ENCODE measurements at regions not wholly inside any gene's neighbourhood (a gene's known extent, or its start where the extent isn't known, plus 50 kb on each side); places are given as distances from the start of the nearest gene placed in this dataset.

- Mint-ChIP-seq H3K36me3 (ENCODE audit: low read depth) (no peaks in the 10 kb centered on the region), H3K4me1 (no peaks in the 10 kb centered on the region), H3K4me3 (no peak overlapping the region), H3K27ac (no peak overlapping the region), H3K27me3 (no peaks in the 10 kb centered on the region)
- ATAC-seq = no peak
- H3K9me3 ChIP-seq (ENCODE audit: control insufficient read depth, low read length, poor library complexity, severe bottlenecking) = no peaks in the 10 kb centered on the region
- DNase-seq = no peak
Measured at GRCh38 chr2:192314800-192315481, 120.2 kb upstream of the TMEFF2 start.

- no peaks in the 10 kb centered on the region for H3K36me3 Mint-ChIP-seq (ENCODE audit: low read depth)
- H3K27ac Mint-ChIP-seq = no peak overlapping the region
- DNase-seq (no peak), ATAC-seq (no peak)
- no peaks in the 10 kb centered on the region for H3K27me3 Mint-ChIP-seq
- no peaks in the 10 kb centered on the region for H3K9me3 ChIP-seq (ENCODE audit: control insufficient read depth, low read length, poor library complexity, severe bottlenecking)
- H3K4me3 Mint-ChIP-seq = no peak overlapping the region
- H3K4me1 Mint-ChIP-seq = no peaks in the 10 kb centered on the region
Measured at GRCh38 chr2:192313773-192314172, 119.0 kb upstream of the TMEFF2 start.

DNA sequence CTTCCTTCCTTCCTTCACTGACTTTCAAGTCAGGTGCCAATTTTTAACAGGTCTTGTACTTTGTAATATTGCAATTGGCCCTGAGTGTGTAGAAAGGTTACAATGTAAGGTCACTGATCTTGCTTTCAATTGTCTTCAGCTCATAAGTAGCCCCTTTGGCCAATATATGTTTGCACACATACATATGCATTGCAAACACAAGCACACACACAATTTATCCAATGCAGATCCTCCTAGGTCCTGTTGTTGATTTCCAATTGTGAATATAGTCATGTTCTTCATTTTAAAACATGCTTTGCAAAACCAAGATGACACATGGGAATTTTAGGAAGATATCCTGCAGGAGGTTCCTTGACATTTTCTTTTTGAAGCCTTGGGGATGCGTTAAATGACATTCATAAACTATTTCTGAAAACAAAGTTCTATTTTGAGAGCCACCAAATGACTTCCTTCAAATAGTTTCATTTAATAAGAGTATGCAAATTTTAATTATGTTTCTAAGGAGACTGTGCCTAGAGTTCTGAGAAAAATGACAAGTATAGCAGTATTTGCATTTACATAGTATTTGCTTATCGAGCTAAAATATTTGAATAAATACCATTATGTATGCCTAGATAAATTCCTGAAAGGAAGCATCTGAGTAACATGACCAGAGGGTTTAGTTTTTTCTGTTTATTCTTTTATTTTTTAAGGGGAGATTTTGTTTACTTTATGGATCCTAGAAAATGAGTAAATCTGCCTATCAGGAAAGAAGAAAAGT, 117.1 kb upstream of the TMEFF2 start:
- no peaks in the 10 kb centered on the region for H3K4me1 Mint-ChIP-seq
- H3K27me3 Mint-ChIP-seq = peaks cover 5% of the 10 kb centered on the region
- no peak for ATAC-seq
- no peaks in the 10 kb centered on the region for H3K36me3 Mint-ChIP-seq (ENCODE audit: low read depth)
- no peaks in the 10 kb centered on the region for H3K9me3 ChIP-seq (ENCODE audit: control insufficient read depth, low read length, poor library complexity, severe bottlenecking)
- no peak overlapping the region for H3K27ac Mint-ChIP-seq
- no peak overlapping the region for H3K4me3 Mint-ChIP-seq
- DNase-seq = no peak

- H3K27me3 Mint-ChIP-seq = peaks cover 5% of the 10 kb centered on the region
- no peaks in the 10 kb centered on the region for H3K9me3 ChIP-seq (ENCODE audit: control insufficient read depth, low read length, poor library complexity, severe bottlenecking)
- H3K4me3 Mint-ChIP-seq = no peak overlapping the region
- H3K27ac Mint-ChIP-seq = no peak overlapping the region
- DNase-seq (no peak), ATAC-seq (no peak)
- H3K36me3 Mint-ChIP-seq (ENCODE audit: low read depth) = no peaks in the 10 kb centered on the region
- H3K4me1 Mint-ChIP-seq = no peaks in the 10 kb centered on the region
Measured at GRCh38 chr2:192307530-192307929, 112.8 kb upstream of the TMEFF2 start.

GRCh38 chr2:192298664-192299063, 103.9 kb upstream of the TMEFF2 start:
- H3K4me1 Mint-ChIP-seq = no peaks in the 10 kb centered on the region
- H3K4me3 Mint-ChIP-seq = no peak overlapping the region
- H3K9me3 ChIP-seq (ENCODE audit: control insufficient read depth, low read length, poor library complexity, severe bottlenecking) = no peaks in the 10 kb centered on the region
- H3K27ac Mint-ChIP-seq = no peak overlapping the region
- ATAC-seq (no peak), DNase-seq (no peak)
- no peaks in the 10 kb centered on the region for H3K27me3 Mint-ChIP-seq
- no peaks in the 10 kb centered on the region for H3K36me3 Mint-ChIP-seq (ENCODE audit: low read depth)

DNA sequence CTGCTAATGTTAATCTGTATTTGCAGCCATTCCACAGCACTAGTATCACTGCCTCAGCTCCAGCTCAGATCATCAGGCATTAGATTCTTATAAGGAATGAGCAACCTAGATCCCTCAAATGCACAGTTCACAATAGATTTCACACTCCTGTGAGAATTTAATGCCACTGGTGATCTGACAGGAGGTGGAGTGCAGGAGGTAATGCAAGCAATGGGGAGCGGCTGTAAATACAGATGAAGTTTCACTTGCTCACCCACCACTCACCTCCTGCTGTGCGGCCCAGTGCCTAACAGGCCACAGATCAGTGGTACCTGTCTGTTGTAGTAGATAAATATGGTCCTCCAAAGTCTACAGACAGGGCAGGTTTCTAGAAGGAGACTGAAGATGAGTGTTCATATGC, 97.7 kb upstream of the TMEFF2 start:
- H3K9me3 ChIP-seq (ENCODE audit: control insufficient read depth, low read length, poor library complexity, severe bottlenecking) = no peaks in the 10 kb centered on the region
- Mint-ChIP-seq H3K4me3 (no peak overlapping the region), H3K4me1 (no peaks in the 10 kb centered on the region), H3K36me3 (ENCODE audit: low read depth) (no peaks in the 10 kb centered on the region), H3K27ac (no peak overlapping the region), H3K27me3 (no peaks in the 10 kb centered on the region)
- no peak for ATAC-seq
- no peak for DNase-seq

DNA sequence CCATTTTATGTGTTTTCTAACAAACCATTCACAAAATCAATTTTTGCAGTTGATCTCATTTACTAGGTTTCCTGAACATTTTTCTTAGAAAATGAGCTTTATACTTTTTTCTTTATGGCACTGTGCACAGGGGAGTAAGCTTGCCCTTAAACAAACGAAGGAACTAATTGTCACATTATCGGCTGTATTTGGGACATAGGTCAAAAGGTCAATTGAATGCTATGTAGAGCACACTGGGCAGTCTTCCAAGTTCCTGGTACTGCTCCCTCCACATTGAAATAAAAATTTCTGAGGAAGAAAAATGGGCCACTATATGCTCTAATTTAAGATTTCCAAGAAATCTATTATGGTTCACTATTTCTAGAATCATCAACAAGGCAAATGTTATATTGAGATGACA, 93.6 kb upstream of the TMEFF2 start:
- no peaks in the 10 kb centered on the region for H3K36me3 Mint-ChIP-seq (ENCODE audit: low read depth)
- no peak overlapping the region for H3K4me3 Mint-ChIP-seq
- no peaks in the 10 kb centered on the region for H3K27me3 Mint-ChIP-seq
- no peaks in the 10 kb centered on the region for H3K4me1 Mint-ChIP-seq
- no peak for ATAC-seq
- no peaks in the 10 kb centered on the region for H3K9me3 ChIP-seq (ENCODE audit: control insufficient read depth, low read length, poor library complexity, severe bottlenecking)
- no peak for DNase-seq
- H3K27ac Mint-ChIP-seq = no peak overlapping the region

- H3K9me3 ChIP-seq (ENCODE audit: control insufficient read depth, low read length, poor library complexity, severe bottlenecking) = no peaks in the 10 kb centered on the region
- Mint-ChIP-seq H3K27ac (no peak overlapping the region), H3K27me3 (no peaks in the 10 kb centered on the region), H3K36me3 (ENCODE audit: low read depth) (no peaks in the 10 kb centered on the region), H3K4me1 (no peaks in the 10 kb centered on the region), H3K4me3 (no peak overlapping the region)
- DNase-seq = no peak
- no peak for ATAC-seq
Measured at GRCh38 chr2:192286093-192286701, 91.5 kb upstream of the TMEFF2 start.

DNA sequence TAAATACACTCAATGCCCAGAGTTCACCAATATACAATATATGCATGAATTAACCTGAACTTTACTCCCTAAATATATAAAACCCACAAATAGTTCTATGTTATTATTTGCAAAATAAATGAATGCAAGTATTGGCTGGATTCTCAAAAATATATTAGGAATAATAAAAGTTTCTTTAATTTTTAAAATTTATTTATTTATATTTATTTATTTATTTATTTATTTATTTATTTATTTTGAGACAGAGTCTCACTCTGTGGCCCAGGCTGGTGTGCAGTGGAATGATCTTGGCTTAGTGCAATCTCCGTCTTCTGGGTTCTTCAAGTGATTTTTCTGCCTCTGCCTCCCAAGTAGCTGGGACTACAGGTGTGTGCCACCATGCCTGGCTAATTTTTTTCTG, 88.7 kb upstream of the TMEFF2 start:
- Mint-ChIP-seq H3K4me3 (no peak overlapping the region), H3K27me3 (no peaks in the 10 kb centered on the region), H3K4me1 (no peaks in the 10 kb centered on the region), H3K27ac (no peak overlapping the region), H3K36me3 (ENCODE audit: low read depth) (no peaks in the 10 kb centered on the region)
- H3K9me3 ChIP-seq (ENCODE audit: control insufficient read depth, low read length, poor library complexity, severe bottlenecking) = no peaks in the 10 kb centered on the region
- DNase-seq = no peak
- ATAC-seq = no peak

GRCh38 chr2:192278701-192279100, 84.0 kb upstream of the TMEFF2 start:
- no peaks in the 10 kb centered on the region for H3K9me3 ChIP-seq (ENCODE audit: control insufficient read depth, low read length, poor library complexity, severe bottlenecking)
- DNase-seq = no peak
- Mint-ChIP-seq H3K4me1 (no peaks in the 10 kb centered on the region), H3K27me3 (no peaks in the 10 kb centered on the region), H3K27ac (no peak overlapping the region), H3K36me3 (ENCODE audit: low read depth) (no peaks in the 10 kb centered on the region), H3K4me3 (no peak overlapping the region)
- no peak for ATAC-seq

- no peak overlapping the region for H3K27ac Mint-ChIP-seq
- ATAC-seq = no peak
- no peaks in the 10 kb centered on the region for H3K27me3 Mint-ChIP-seq
- DNase-seq = no peak
- H3K36me3 Mint-ChIP-seq (ENCODE audit: low read depth) = no peaks in the 10 kb centered on the region
- H3K4me1 Mint-ChIP-seq = no peaks in the 10 kb centered on the region
- H3K4me3 Mint-ChIP-seq = no peak overlapping the region
- H3K9me3 ChIP-seq (ENCODE audit: control insufficient read depth, low read length, poor library complexity, severe bottlenecking) = no peaks in the 10 kb centered on the region
Measured at GRCh38 chr2:192277494-192278109, 82.9 kb upstream of the TMEFF2 start.

- Mint-ChIP-seq H3K27me3 (no peaks in the 10 kb centered on the region), H3K4me1 (no peaks in the 10 kb centered on the region), H3K4me3 (no peak overlapping the region), H3K27ac (no peak overlapping the region), H3K36me3 (ENCODE audit: low read depth) (no peaks in the 10 kb centered on the region)
- no peak for DNase-seq
- ATAC-seq = no peak
- no peaks in the 10 kb centered on the region for H3K9me3 ChIP-seq (ENCODE audit: control insufficient read depth, low read length, poor library complexity, severe bottlenecking)
Measured at GRCh38 chr2:192275632-192276031, 80.9 kb upstream of the TMEFF2 start.

DNA sequence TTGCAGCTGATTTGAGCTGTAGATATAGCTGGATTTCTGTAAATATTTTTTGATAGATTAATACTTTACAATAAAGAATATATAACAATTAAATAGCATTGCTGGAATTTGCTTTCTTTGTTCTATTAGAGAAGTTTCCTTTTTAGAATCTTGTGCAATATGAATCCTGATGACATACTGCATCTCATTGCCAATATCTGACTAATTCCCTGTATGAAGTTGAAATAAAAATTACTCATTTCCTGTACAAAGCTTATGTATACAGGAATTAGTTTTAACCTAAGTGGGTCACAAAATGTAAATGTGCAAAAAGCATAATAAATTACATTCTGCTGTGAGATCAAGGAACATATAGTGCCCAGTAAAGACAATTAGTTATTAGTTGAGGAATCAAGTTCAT, 72.8 kb upstream of the TMEFF2 start:
- ATAC-seq (no peak), DNase-seq (no peak)
- no peak overlapping the region for H3K4me3 Mint-ChIP-seq
- H3K27me3 Mint-ChIP-seq = no peaks in the 10 kb centered on the region
- H3K4me1 Mint-ChIP-seq = no peaks in the 10 kb centered on the region
- no peaks in the 10 kb centered on the region for H3K9me3 ChIP-seq (ENCODE audit: control insufficient read depth, low read length, poor library complexity, severe bottlenecking)
- no peak overlapping the region for H3K27ac Mint-ChIP-seq
- H3K36me3 Mint-ChIP-seq (ENCODE audit: low read depth) = no peaks in the 10 kb centered on the region
